Heart left ventricle (tissue), 13 donors: ENCODE measurements at regions not wholly inside any gene's neighbourhood (a gene's known extent, or its start where the extent isn't known, plus 50 kb on each side); places are given as distances from the start of the nearest gene placed in this dataset.

Experiments used
- POLR2A ChIP-seq, 2 donors: fragments of 450-650 bp; IDR thresholded peaks; one replicate each; pipeline ENCODE4 v1.6.1; 2017; ENCODE audit warnings: antibody characterized with exemption in 2 of 2, mild to moderate bottlenecking in 2 of 2, moderate library complexity in 2 of 2
- TF ChIP-seq, protein P1 (sequence below), 12 donors: fragments of 200-600 bp; sonication (generic) in 4 of 12; IDR thresholded peaks; one replicate each; pipeline versions ENCODE4 v1.5.0 to v1.8.0; 2018 to 2022; ENCODE audit warnings: antibody characterized with exemption in 12 of 12, mild to moderate bottlenecking in 5 of 12
- donor health status: ischemic (EF 13 %, LVEDD 7.1; RV severe dilation, severe dysfunction).
- donor health status: DM: no; HTN: yes; CAD: no.
- donor health status: DM: no; HTN: no; CAD: no.
- donor health status: ischemic (EF 25% LVEDD 6.9; RV normal size, moderate dysfunction).
- donor health status: ischemic (EF 25% LVEDD 5.7; RV mildly dilated, moderate dysfunction).
- donor health status: ischemic (EF 35%, LVEDD 5.7; RV mildly dilated, moderate dysfunction).
- donor health status: nonischemic (EF 11% LVEDD 7.7; RV severe dilation, severe dysfunction).
- donor health status: DM: yes; HTN: yes; CAD: no.
- donor health status: PGD.
- donor health status: ischemic (EF 29% LVEDD 5.4; RV normal size, mild dysfunction).
- donor health status: nonischemic (EF 23%, LVEDD 6.1; RV moderate dilation, normal function).

DNA sequence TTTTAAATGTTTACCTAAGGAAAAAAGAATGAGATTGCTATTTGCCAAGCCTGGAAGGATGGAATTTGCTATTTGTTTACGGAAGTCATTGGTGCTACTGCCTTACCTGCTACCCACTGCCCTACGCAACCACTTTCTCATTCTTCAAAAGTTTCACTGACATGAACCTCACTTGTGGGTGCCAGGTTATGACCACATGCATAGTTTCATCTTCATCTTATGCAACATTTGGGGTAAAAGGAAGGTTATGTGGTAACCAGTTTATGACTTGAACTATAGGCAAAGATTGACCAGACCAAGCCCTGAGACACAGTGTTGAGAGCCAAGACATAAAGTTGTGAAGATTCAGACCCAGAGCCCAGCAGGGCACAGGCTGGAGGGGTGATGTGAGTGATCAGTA lies 142.5 kb downstream of the LACC1 start:
- TF ChIP-seq, protein P1, sequence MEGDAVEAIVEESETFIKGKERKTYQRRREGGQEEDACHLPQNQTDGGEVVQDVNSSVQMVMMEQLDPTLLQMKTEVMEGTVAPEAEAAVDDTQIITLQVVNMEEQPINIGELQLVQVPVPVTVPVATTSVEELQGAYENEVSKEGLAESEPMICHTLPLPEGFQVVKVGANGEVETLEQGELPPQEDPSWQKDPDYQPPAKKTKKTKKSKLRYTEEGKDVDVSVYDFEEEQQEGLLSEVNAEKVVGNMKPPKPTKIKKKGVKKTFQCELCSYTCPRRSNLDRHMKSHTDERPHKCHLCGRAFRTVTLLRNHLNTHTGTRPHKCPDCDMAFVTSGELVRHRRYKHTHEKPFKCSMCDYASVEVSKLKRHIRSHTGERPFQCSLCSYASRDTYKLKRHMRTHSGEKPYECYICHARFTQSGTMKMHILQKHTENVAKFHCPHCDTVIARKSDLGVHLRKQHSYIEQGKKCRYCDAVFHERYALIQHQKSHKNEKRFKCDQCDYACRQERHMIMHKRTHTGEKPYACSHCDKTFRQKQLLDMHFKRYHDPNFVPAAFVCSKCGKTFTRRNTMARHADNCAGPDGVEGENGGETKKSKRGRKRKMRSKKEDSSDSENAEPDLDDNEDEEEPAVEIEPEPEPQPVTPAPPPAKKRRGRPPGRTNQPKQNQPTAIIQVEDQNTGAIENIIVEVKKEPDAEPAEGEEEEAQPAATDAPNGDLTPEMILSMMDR (IDR thresholded peaks at IDR 0.05), result no peak
- TF ChIP-seq POLR2A (IDR thresholded peaks at IDR 0.05), result no peak
